ENCODE measurements at regions not wholly inside any gene's neighbourhood (a gene's known extent, or its start where the extent isn't known, plus 50 kb on each side); places are given as distances from the start of the nearest gene placed in this dataset.

GRCh38 chr3:70621451-70621850 is 309.0 kb upstream of the MDFIC2 start:
- TF ChIP-seq CTCF (conservative IDR thresholded peaks at IDR 0.05; ENCODE audit: low read length) (no peak), EZH2phosphoT487 (IDR thresholded peaks at IDR 0.05; ENCODE audit: borderline replicate concordance, low read depth, low read length) (no peak)

Measured in OCI-LY7 (cell line).